Vagina (tissue), 2 donors: ENCODE measurements at regions not wholly inside any gene's neighbourhood (a gene's known extent, or its start where the extent isn't known, plus 50 kb on each side); places are given as distances from the start of the nearest gene placed in this dataset.
"Not testable (repeated sequence)": the region's sequence is repeated elsewhere in the genome, so short reads cannot be mapped to it uniquely, and the experiment has no call there.

Experiments
- DNase-seq, 2 donors: peaks; one replicate each; pipeline ENCODE4 v3.0.0-alpha.2; 2017; ENCODE audit errors: extremely low spot score in 2 of 2
- H3K27ac ChIP-seq: fragments of 200-600 bp; sonication (generic); one replicate; pipeline ENCODE4 v1.5.1; 2019
- H3K27me3 ChIP-seq: fragments of 200-600 bp; sonication (generic); one replicate; pipeline ENCODE4 v1.5.1; 2019
- H3K36me3 ChIP-seq, 2 donors: fragments of 200-600 bp; sonication (generic); one replicate each; pipeline ENCODE4 v1.5.1; 2017 to 2019
- H3K4me1 ChIP-seq: fragments of 200-600 bp; sonication (generic); one replicate; pipeline ENCODE4 v1.5.1; 2019
- H3K4me3 ChIP-seq, 2 donors: fragments of 200-600 bp; sonication (generic); 1 replicate in 1 of 2; 2 replicates in 1 of 2; pipeline ENCODE4 v1.5.1; 2016 to 2019
- H3K9me3 ChIP-seq: fragments of 200-600 bp; sonication (generic); one replicate; pipeline ENCODE4 v1.5.1; 2019
- POLR2A ChIP-seq, 2 donors: fragments of 450-650 bp; IDR thresholded peaks; one replicate each; pipeline ENCODE4 v1.6.1; 2017; ENCODE audit warnings: antibody characterized with exemption in 2 of 2, mild to moderate bottlenecking in 2 of 2, moderate library complexity in 2 of 2
- POLR2AphosphoS5 ChIP-seq, 2 donors: sonication (generic); formaldehyde crosslinking; IDR thresholded peaks; one replicate each; pipeline ENCODE4 v1.9.0; 2017; ENCODE audit warnings: antibody characterized with exemption in 2 of 2, mild to moderate bottlenecking in 2 of 2, low read depth in 1 of 2; ENCODE audit not compliant: insufficient read depth in 1 of 2
- intact Hi-C: fragments of 100-400 bp; cut with DNase I; formaldehyde crosslinking; loops from one replicate; pipeline ENCODE4 v1.15.1; 2023
- TF ChIP-seq, protein P1 (sequence below), 3 experiments: fragments of 450-650 bp in 2 of 3; fragments of 200-600 bp in 1 of 3; sonication (generic) in 1 of 3; IDR thresholded peaks; one replicate each; pipeline ENCODE4 v1.5.1; 2017 to 2019; ENCODE audit warnings: antibody characterized with exemption in 3 of 3, mild to moderate bottlenecking in 2 of 3, moderate library complexity in 2 of 3

DNA sequence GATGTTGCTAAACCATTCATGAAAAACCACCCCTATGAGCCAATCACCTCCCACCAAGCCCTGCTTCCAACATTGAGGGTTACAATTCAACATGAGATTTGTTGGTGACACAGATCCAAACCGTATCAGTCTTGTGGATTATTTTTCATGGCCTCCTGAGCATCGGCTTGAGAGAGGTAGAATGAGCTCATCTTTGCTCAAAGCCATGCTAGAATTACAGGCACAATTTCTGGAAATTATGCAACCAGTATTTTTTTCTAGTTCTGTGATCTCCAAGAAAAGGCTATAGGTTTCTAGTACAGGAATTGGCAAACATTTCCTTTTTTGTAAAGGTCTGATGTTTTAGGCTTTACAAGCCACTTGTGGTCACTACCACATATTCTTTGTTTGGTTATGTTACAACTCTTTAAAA lies 219.4 kb downstream of the DUSP10 start:
- no peaks in the 10 kb centered on the region for H3K9me3 ChIP-seq
- no peaks in the 10 kb centered on the region for H3K27me3 ChIP-seq
- H3K4me3 ChIP-seq: no peak overlapping the region
- H3K4me1 ChIP-seq: no peaks in the 10 kb centered on the region
- intact Hi-C loops: no loop called here
- no peaks in the 10 kb centered on the region for H3K36me3 ChIP-seq
- no peak for TF ChIP-seq POLR2A (IDR thresholded peaks at IDR 0.05)
- TF ChIP-seq, protein P1, sequence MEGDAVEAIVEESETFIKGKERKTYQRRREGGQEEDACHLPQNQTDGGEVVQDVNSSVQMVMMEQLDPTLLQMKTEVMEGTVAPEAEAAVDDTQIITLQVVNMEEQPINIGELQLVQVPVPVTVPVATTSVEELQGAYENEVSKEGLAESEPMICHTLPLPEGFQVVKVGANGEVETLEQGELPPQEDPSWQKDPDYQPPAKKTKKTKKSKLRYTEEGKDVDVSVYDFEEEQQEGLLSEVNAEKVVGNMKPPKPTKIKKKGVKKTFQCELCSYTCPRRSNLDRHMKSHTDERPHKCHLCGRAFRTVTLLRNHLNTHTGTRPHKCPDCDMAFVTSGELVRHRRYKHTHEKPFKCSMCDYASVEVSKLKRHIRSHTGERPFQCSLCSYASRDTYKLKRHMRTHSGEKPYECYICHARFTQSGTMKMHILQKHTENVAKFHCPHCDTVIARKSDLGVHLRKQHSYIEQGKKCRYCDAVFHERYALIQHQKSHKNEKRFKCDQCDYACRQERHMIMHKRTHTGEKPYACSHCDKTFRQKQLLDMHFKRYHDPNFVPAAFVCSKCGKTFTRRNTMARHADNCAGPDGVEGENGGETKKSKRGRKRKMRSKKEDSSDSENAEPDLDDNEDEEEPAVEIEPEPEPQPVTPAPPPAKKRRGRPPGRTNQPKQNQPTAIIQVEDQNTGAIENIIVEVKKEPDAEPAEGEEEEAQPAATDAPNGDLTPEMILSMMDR (IDR thresholded peaks at IDR 0.05): no peak
- no peak for TF ChIP-seq POLR2AphosphoS5 (IDR thresholded peaks at IDR 0.05; ENCODE audit: insufficient read depth in 1 of 2, low read depth in 1 of 2)
- DNase-seq: no peak
- no peak overlapping the region for H3K27ac ChIP-seq

DNA sequence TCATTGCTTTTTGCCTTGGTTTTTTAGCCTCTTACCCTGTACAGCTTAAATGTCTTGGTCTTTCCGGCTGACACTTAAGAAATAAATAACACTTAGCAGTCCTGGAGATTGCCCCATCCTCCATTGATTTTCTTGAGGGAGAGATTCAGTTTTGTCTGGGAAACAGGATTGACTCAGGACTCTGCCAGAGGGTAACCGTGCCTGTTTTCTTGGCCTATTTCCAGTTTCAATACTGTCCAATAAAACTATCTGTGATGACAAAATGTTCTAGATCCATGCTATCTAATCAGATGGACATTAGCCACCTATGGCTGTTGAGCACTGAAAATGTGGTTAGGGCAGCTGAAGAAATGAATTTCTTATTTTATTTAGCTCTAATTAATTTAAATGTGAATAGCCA lies 216.1 kb downstream of the DUSP10 start:
- intact Hi-C loops: no loop called here
- no peak overlapping the region for H3K4me3 ChIP-seq
- H3K27ac ChIP-seq: no peak overlapping the region
- H3K4me1 ChIP-seq: no peaks in the 10 kb centered on the region
- no peaks in the 10 kb centered on the region for H3K9me3 ChIP-seq
- DNase-seq: no peak
- H3K27me3 ChIP-seq: no peaks in the 10 kb centered on the region
- no peak for TF ChIP-seq POLR2A (IDR thresholded peaks at IDR 0.05)
- TF ChIP-seq, protein P1 (IDR thresholded peaks at IDR 0.05): no peak
- TF ChIP-seq POLR2AphosphoS5 (IDR thresholded peaks at IDR 0.05; ENCODE audit: insufficient read depth in 1 of 2, low read depth in 1 of 2): no peak
- H3K36me3 ChIP-seq: no peaks in the 10 kb centered on the region

DNA sequence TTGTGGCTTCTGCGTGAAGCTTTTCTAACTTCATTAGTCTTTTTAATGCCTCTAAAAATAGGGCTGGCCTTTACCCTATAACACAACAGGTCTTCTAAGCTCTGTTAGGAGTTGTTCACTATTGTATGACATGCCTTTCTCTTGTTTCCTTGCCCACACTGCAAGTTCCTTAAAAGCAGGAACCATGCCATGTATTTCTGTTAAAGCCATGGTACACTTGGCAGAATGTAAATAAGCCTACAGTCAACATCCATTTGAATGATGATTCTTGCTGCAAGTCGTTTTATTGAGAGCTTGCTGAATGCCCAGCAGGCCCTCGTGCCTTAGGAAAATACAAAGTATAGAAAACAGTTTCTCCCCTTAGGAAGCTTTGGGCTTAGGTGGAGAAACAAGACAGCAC lies 214.6 kb downstream of the DUSP10 start:
- no peak overlapping the region for H3K4me3 ChIP-seq
- no peaks in the 10 kb centered on the region for H3K9me3 ChIP-seq
- H3K27ac ChIP-seq: no peak overlapping the region
- H3K27me3 ChIP-seq: no peaks in the 10 kb centered on the region
- no peak for TF ChIP-seq POLR2A (IDR thresholded peaks at IDR 0.05)
- TF ChIP-seq, protein P1 (IDR thresholded peaks at IDR 0.05): no peak
- TF ChIP-seq POLR2AphosphoS5 (IDR thresholded peaks at IDR 0.05; ENCODE audit: insufficient read depth in 1 of 2, low read depth in 1 of 2): no peak
- H3K36me3 ChIP-seq: no peaks in the 10 kb centered on the region
- intact Hi-C loops: no loop called here
- no peak for DNase-seq
- no peaks in the 10 kb centered on the region for H3K4me1 ChIP-seq

DNA sequence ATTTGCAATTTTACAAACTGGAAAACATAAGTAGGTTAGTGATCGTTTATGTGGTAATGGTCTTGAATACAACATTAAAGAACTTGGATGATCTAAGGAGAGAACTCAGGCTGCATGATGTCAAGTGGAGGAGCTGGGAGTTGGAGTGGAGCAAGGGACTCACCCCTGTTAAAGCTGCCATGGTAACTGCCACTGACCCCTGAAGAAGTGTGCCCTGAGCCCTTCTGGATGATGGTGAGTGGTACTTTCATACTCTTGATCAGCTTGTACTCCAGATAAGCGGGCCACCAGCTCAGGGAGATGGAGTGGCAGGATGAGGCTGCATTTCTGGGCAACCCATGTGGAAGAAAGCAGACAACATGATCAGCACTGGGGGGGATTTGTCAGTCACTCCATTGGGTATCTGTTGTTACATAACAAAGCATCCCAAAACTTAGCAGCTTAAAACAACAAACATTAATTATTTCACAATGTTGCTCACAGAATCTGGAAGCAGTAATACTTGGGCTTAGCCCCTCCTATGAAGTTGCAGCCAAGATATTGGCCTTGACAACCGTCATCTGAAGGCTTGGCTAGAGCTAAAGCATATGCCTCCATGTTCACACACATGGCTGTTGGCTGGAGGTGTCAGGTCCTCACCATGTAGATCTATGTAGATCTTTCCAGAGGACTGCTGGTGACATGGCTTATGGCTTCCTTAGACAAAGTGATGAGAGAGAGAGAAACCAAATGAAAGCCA lies 213.8 kb downstream of the DUSP10 start:
- no peak overlapping the region for H3K27ac ChIP-seq
- intact Hi-C loops: no loop called here
- TF ChIP-seq POLR2A (IDR thresholded peaks at IDR 0.05) (no peak), POLR2AphosphoS5 (IDR thresholded peaks at IDR 0.05; ENCODE audit: insufficient read depth in 1 of 2, low read depth in 1 of 2) (no peak)
- TF ChIP-seq, protein P1 (IDR thresholded peaks at IDR 0.05): no peak
- no peak overlapping the region for H3K4me3 ChIP-seq
- H3K9me3 ChIP-seq: no peaks in the 10 kb centered on the region
- no peak for DNase-seq
- H3K27me3 ChIP-seq: no peaks in the 10 kb centered on the region
- H3K4me1 ChIP-seq: no peaks in the 10 kb centered on the region
- no peaks in the 10 kb centered on the region for H3K36me3 ChIP-seq

DNA sequence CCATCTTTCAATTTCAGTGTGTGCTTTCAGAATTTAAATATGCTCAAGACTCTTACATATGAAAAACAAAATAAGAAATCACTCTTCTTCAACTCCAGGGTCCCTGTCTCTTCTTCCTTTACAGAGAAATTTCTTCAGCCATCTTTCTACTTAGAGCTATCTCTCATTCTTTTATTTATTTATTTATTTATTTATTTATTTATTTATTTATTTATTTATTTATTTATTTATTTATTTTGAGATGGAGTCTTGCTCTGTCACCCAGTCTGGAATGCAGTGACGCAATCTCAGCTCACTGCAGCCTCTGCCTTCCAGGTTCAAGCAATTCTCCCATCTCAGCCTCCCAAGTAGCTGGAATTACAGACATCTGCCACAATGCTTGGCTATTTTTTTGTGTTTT lies 211.7 kb downstream of the DUSP10 start:
- intact Hi-C loops: not testable (repeated sequence)

More for the DNA sequence above, 211.7 kb downstream of the DUSP10 start:
- not testable (repeated sequence) for H3K4me3 ChIP-seq, H3K27ac ChIP-seq, H3K36me3 ChIP-seq, DNase-seq, H3K9me3 ChIP-seq, H3K27me3 ChIP-seq, H3K4me1 ChIP-seq
